ENCODE measurements at regions not wholly inside any gene's neighbourhood (a gene's known extent, or its start where the extent isn't known, plus 50 kb on each side); places are given as distances from the start of the nearest gene placed in this dataset.

DNA sequence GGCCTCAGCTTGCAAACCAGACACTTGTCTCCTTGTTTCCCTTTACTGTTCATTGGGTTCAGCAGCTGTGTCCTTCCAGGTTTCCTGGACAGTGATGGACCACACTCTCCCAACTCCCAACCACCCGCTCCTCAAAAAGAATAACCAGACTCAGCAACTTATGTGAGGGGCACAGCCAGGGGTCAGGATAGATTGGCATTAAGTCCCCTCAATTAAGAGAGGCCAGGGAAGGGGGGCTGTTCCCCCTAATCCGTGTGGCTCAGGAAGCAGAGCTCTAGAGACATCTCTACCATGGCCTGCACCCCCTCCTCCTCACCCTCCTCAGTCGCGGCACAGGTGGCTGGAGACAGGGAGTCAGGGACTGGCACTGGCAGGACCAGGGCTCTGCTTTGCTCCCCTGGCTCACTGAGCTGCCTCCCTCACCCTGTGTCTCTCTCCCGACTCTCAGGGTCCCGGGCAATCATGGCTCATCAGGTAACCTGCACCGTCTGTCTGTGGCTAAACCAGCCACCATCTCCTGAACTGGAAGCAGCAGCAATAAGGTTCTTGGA is 111.7 kb downstream of the ZNF280B start:
- no peak for DNase-seq

DNA sequence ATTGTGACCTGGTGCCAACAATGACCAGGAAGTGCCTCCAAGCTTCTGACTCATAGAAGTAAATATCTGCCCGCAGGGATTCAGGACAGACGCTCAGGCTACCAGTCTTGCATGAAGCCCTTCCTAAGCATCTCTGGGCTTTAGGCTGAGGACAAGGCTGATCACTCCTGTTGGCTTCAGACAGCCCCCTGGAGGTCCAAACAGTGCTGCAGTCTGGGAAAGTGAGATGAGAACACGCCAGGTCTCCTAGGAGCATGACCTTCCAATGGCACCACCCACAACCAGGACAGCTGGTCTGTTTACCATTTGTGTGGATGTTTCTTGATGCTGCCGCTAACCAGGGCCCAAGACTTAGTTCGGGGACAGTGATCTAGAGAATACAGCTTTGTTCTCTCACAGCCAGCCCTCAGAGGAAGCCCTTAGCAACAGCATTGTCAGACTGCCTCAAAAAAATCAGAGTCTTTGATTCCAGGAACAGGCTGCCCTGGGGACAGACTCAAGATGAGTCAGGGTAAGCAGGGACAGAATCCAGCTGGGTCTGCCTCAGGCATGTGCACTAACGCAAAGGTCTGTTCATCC is 111.2 kb downstream of the ZNF280B start:
- DNase-seq, result no peak

DNA sequence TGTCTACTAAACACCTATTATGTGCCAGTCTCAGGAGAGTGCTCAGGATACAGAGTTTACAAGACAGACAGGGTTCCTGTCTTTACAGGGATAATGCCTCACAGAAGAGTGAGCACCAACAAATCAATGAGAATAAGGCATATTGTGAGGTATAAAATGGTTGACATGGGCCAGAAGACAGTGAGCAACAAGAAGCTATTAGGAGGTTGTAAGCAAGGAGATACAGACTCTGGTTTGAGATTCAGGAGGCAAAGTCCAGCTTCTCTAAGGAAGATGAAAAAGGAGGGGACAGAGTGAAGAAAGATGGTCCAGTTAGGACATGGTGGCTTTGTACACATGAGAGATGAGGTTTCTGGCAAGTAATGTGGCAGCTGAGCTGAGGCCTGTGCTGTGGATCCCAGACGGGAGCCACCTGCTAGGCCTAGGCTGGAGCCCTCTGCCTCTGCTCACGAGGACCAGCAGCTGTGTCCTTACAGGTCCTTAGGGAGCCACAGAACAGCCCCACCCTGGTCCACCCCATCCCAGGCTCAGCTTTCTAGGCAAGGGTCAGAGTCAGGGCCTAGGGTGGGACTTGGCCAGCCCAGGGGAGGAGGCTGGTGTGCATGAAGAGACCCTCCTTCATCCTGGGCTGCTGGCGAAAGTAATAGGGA is 110.5 kb downstream of the ZNF280B start:
- no peak for DNase-seq

DNA sequence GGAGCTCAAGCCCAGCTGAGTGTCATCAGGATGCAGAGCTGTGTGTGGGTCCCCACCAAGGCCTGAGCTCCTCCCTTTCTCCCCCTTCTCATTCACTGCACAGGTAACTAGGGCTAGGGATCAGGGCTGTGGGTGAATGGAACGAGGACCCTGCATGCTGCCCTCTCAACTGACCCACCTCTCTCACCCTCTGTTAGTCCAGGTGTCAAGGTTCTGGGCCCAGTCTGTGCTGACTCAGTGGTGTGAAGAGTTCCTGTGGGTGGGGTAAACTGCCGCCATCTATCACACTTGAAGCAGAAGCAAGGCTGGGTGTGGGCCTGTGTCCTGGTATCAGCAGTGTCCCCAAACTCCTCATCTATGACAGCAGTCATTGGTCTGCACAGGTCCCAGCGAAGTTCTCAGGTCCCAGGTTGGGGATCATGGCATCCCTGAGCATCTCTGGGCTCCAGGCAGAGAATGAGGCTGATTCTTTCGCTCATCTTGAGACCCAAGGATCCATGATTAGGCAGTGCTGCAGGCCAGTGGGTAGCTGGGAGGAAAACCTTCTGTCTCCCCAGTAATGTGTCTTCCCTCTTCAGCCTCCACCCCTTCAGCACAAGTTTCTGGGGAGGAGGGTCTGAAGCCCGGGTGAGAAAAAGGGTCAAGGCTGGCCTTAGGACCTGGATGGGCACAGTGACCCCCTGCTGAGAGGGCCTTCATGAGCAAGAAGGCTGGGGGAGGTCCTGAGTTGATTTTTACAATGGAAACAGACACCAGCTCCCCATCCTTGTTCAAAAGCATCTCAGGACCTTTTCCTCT is 109.8 kb downstream of the ZNF280B start:
- no peak for DNase-seq

DNA sequence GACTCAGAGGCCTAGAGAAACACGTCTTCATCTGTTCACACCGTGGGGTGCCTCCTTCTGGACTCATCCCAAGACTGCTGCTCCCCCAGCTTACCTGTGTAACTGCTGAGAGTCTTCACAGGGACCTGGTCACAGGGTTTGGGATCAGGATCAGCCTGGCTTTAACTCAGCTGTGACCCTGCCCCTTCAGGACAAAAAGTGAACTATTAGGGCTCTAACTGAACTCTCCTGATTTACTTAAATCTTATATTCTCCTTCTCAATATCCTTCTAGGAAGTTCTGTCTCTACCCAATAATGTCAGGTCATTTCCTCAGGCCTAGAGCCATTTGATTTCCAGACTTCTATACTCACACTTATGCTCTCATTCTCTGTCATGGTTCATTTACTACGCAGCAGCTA is 108.4 kb downstream of the ZNF280B start:
- no peak for DNase-seq

DNA sequence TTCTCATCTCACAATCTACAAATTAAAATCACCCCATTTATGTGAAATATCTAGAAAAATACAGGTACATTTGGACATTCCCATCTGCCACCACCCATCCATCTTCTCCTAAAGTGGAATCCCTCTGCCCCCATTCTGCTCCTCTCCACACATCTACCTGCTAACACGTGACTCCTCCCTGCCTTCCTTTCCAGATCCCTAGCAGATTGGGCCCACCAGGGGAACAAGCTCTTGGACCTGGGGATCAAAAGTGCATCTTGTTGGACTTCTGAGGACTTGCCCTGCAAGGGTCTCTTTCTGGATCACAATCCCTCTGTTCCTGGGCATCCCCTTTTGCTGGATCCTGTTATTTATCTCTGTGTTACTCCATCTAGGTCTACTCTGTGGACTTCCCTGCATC is 107.6 kb downstream of the ZNF280B start:
- no peak for DNase-seq

DNA sequence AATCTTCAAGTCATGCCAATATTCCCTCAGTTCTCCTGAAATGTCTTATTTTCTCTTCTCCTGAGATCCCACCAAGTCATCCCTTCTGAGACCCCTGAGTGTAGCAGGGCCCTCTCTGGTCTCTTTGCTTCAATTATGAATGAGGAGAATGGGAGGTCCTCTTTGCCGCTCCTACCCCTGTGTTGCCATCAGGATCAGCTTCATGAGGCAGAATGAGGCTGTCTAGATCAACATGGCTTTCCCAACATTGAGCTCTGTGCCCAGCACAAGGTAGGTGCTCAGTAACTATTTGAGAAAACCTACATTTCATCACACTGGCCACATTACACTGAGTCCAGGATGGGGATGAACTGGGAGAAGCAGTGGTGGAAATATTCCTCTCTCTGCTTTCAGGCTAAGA is 107.2 kb downstream of the ZNF280B start:
- no peak for DNase-seq

DNA sequence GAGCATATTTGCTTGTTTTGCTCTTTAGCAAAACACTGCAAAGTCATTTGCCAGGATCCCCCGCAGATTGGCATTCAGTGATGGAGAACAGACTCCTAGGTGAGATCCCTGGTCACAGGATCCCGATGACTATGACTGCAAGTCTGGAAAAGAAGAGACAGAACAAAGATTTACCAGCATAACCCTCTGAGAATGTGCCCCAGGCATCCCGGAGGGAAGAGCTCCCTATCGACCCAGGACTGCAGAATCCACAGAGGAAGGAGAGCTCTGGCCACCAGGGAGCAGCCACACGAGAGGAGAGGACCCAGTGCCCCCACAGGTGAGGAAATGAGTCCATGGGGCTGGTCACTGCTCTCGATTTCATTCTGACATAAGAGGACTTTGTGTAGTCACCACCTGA is 105.2 kb downstream of the ZNF280B start:
- no peak for DNase-seq

DNA sequence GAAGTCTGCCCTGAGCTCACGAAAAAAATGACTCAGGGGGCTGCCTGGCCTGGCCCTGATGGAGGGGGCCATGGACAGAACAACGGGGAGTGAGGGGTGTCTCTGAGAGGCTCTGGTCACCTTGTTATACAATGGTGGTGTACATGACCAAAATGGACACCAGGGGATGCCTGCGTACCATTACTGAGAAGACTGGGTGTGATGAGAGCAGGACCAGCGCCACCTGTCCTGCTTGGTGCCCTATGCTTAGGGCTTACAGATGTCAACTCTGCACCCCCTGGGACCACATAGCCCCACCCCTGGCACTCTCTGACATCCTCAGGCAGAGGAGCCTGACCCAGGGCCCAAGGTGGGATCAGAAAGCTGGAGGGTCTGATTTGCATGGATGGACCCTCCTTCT is 104.8 kb downstream of the ZNF280B start:
- no peak for DNase-seq

DNA sequence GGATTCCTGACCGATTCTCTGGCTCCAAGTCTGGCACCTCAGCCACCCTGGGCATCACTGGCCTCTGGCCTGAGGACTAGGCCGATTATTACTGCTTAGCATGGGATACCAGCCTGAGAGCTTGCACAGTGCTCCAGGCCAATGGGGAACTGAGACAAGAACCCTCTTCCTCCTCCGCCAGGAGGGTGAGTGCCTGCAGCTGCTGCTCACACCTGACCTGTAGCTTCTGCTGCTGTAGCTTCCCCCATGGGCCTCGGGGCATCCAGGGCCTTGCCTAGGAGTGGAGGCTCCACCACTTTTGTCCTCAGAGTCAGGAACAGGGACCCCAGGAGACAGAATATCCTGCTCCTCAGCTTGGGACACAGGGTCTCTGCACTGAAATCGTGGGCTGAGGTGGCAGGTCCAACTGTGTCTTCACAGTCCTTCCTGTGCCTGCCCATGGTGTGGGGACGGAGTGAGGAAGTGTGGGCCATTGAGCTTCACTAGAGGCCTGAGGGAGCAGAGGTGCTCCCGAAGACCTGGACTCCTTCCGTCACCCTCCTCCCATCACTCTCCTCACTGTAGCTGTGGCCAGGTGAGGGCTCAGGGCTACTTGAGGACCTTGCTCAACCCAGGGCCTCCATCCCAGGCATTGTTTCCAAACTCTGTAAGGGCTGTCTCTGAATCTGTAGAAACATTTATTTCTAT is 103.8 kb downstream of the ZNF280B start:
- peak; percentile 32 for DNase-seq

DNA sequence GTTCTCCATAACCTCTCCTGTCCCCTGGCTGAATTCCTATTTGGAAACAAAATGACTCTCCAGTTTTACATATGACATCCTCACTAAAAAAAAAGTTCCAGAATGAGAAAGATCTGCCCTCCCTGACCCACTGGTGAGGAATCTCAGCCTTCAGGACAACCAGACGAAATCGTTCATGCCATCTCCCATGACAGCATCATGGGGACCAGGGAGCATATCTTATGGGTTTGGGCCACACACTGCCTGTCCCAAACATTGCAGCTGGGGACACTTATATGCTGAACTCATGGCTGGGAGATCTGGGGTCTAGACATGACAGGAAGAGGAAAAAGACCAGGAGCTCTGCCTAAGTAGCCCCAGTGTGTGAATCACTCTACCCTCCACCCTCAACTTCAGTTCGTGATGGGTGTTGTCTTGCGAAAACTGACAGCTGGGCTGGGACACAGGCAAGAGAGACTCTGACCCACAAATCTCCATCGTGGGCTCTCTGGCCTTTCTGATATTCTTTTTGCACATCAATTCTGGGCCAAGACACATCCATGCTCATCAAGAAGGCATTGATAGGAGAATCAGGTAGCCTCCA is 102.0 kb downstream of the ZNF280B start:
- DNase-seq, result peak; percentile 16

DNA sequence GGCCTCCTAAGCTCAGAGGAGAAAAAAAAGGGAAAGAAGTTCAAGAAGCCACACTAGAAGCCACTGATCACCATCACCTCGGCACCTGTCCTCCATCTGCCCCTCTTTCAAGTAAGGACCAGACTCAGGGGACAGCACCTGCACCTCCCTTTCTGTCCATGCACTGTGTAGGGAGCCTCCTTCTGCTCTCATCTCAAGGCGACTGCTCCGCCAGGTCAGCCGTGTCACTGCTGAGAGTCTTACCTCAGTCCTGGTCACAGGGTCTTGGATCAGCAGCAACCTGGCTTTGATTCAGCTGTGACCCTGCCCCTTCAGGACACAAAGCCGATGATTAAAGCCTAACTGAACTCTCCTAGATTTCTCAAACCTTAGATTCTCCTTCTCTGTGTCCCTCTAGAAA is 101.5 kb downstream of the ZNF280B start:
- no peak for DNase-seq

DNA sequence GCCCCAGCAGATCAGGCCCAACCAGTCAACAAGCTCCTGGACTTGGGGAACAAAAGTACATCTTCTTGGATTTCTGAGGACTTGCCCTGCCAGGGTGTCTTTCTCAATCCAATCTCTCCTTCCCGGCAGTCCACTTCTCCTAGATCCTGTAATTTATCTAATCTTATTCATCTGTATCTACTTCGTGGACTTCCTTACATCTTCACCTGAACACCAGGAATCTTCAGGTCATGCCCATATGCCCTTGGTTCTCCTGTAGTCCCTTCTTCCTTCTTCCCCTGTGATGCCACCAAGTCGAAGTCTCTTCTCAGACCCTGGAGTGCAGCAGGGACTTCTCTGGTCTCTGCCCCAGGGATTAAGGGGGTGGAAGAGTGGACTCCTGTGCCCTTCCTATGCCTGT is 100.3 kb downstream of the ZNF280B start:
- DNase-seq, result no peak

DNA sequence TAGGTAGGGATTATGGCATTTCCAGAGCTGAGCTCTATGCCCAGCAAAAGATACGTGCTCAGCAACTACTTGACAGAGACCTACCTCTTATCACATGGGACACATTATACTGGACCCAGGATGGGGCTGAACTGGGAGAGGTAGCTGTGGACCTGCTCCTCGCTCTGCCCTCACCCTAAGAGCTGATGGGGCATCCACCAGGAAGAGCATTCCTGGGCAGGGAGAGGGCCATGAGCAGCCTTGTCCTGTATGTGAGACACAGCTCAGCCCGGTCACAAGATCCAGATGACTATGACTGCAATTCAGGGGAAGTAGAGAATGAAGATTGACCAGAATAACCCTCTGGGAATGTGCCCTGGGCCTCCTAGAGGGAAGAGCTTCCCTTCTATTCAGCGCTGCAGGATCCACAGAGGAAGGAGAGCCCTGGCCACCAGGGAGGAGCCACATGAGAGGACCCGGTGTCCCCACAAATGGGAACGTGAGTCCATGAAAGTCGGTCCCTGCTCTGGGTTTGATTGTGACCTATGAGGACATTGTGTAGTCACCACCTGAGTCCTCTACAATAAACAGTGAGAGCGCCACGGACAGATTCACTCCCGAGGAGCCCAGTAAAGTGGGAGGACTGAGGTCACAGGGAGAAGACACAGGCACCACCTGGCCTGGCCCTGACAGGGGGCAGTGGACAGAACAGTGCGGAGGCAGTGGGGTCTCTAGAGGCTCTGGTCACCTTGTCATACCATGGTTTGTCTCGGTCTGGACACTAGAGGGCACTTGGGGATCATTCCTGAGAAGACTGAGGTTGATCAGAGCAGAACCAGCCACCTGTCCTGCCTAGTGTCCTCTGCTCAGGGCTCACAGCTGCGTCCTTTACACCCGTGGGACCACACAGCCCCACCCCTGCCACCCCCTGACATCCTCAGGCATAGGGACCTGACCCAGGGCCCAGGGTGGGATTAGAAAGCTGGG is 99.5 kb downstream of the ZNF280B start:
- peak; percentile 7 for DNase-seq

DNA sequence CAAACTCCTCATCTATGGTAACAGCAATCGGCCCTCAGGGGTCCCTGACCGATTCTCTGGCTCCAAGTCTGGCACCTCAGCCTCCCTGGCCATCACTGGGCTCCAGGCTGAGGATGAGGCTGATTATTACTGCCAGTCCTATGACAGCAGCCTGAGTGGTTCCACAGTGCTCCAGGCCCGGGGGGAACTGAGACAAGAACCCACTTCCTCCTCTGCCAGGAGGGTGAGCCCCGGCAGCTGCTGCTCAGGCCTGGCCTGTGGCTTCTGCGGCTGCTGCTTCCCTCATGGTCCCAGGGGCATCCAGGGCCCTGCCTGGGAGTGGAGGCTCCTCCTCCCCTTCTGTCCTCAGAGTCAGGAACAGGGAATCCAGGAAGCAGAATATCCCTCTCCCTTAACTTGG is 98.4 kb downstream of the ZNF280B start:
- DNase-seq, result peak; percentile 94

DNA sequence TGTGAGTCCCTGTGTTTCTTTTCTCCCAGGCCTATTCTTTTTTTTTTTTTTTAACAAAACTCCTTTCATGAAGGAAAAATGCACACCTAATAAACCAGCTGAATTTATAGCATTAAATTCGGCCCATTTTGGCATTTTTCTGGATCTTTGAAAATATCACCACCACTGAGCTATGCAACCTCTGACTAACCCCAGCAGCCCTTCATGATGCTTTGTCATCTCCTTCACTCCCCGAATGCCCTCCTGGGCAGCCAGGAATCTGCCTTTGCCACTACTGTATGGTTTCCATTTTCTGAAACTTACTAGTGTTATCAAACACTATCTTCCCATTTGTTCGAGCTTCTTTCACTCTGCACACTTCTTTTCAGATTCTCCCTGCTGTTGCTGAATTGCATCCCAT is 97.9 kb downstream of the ZNF280B start:
- DNase-seq, result no peak

DNA sequence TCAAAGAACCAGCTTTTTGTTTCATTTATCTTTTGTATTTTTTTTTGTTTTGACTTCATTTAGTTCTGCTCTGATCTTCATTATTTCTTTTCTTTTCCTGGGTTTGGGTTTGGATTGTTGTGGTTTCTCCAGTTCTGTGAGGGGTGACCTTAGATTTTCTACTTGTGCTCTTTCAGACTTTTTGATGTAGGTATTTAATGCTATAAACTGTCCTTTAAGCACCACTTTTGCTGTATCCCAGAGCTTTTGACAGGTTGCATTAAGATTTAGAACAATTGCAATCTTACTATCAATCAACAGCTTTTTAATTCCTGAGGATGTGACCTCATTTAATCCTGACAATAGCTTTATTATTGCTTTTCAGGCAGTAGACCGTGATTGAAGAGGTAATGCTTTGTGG is 94.3 kb downstream of the ZNF280B start:
- no peak for DNase-seq

DNA sequence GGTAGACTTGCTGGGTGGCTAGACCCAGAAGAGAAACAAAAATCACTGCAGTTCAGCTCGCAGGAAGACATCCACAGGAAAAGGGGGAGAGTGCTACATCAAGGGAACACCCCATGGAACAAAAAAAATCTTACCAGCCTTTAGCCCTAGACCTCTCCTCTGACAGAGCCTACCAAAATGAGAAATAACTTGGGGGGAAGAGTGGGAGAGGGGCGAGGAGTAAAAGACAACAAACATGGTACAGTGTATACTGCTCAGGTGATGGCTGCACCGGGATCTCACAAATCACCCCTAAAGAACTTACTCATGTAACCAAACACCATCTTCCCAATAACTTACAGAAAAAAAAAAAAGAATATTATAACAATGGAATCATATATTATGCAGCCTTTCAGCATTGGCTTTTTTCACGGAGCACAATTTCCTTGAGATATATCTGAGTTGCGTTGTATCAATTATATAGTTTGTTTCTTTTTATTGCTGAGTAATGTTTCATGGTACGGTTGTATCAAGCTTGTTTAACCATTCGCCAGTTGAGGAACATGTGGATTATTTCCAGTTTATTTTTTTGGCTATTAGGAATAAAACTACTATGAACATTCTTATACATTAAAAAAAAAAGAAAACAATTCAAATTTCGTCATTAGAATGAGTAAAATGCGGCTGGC is 90.9 kb downstream of the ZNF280B start:
- DNase-seq, result no peak

DNA sequence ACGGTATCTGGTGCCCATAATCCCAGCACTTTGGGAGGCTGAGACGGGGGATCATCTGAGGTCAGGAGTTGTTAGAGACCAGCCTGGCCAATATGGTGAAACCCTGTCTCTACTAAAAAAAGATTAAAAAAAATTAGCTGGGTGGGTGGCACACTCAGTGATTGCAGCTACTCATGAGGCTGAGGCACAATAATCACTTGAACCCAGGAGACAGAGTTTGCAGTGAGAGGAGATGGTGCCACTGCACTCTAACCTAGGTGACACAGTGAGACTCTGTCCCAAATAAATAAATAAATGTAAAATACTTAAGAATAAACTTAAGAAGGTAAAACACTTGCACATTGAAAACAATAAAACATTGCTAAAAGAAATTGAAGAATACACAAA is 90.4 kb downstream of the ZNF280B start:
- DNase-seq, result no peak

DNA sequence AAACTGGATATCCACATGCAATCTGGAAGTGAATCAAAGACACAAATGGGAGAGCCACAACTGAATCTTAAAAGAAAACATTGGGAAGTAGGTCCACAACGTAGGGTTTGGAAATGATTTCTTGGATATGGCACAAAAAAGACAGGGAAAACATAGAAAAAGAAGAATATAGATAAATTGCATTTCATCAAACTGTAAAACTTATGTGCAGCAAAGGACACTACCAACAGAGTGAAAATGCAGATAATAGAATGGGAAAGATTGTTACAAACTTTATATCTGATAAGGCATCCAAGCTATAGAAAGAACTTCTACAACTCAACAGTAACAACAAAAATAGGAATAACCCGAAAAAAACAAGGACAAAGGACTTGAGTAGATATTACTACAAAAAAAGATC is 89.6 kb downstream of the ZNF280B start:
- DNase-seq, result no peak

DNA sequence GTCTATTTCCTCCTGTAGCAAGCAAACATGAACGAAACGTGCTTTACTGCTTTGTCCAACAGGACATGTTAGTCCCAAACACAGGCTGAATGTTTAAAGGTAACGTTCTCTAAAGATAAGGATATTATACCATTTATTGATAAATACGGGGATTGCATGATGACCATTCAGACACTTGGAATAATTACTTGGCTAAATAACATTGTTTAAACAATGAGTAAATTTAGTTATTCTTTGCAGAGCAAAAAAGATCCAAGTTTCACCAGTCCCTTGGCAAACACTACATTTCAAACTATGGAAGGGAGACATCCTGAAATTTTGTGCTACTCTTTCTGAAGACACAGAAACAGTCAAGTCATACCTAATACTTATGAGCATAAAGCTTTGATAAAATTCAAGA is 88.0 kb downstream of the ZNF280B start:
- DNase-seq, result no peak
